Duodenal mucosa (tissue), 2 donors: ENCODE measurements at regions not wholly inside any gene's neighbourhood (a gene's known extent, or its start where the extent isn't known, plus 50 kb on each side); places are given as distances from the start of the nearest gene placed in this dataset.

Source experiments
- H3K27ac ChIP-seq: one replicate; pipeline ENCODE4 v1.7.0; 2013; ENCODE audit warnings: low read depth, low read length
- H3K27me3 ChIP-seq, 2 donors: one replicate each; pipeline ENCODE4 v1.7.0; 2013; ENCODE audit warnings: low read length in 2 of 2, control low read depth in 1 of 2; ENCODE audit not compliant: insufficient read depth in 2 of 2, control insufficient read depth in 1 of 2
- H3K36me3 ChIP-seq, 2 donors: one replicate each; pipeline ENCODE4 v1.7.0; 2013; ENCODE audit warnings: low read length in 2 of 2, control low read depth in 1 of 2; ENCODE audit not compliant: insufficient read depth in 2 of 2, control insufficient read depth in 1 of 2
- H3K4me1 ChIP-seq, 2 donors: one replicate each; pipeline ENCODE4 v1.7.0; 2013; ENCODE audit warnings: low read length in 2 of 2, control low read depth in 1 of 2; ENCODE audit not compliant: insufficient read depth in 2 of 2, control insufficient read depth in 1 of 2
- H3K4me3 ChIP-seq, 2 donors: one replicate each; pipeline ENCODE4 v1.7.0; 2013; ENCODE audit warnings: low read length in 2 of 2, low read depth in 1 of 2
- H3K9ac ChIP-seq, 2 donors: one replicate each; pipeline ENCODE4 v1.7.0; 2013; ENCODE audit warnings: low read length in 2 of 2, low read depth in 1 of 2
- H3K9me3 ChIP-seq, 2 donors: one replicate each; pipeline ENCODE4 v1.7.0; 2013; ENCODE audit warnings: low read length in 2 of 2, control low read depth in 1 of 2; ENCODE audit not compliant: control insufficient read depth in 1 of 2

DNA sequence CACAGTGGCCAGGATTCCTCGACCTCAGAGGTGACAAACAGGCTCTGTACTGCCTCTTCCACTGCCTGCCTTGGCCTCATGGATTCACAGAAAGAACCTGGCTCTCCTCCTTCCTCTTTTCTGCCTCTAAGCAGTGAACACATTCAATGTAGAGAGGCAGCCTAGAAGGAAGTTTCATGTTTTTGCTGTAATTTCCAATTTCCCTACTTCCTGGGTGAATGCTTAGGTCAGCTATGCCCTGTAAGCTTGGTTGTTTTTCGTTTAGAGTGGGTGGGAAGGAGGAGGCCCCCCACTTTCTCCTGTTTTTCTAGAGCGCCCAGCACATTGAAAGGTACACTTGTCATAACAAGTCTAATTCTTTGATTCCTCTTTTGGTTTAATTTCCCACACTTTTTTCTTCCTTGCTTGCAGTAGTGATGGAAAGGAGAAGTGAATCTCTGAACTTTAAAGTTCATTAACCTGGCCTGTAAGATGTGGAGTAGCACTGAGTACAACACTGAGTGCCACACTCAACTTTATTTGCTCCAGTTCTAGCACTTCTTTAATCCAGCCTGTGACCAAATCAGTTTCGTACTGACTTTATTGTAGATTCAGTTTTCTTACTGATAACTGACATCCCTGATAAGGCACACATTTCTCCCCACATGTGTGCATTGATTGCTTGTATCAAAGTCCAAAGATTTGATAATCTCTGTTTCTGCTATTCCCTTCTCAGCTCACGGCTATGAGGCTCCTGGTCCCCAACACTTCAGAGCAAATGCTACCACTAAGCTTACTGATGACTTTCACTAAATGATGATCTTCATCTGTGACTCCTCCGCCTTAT, 100.0 kb upstream of the MAN1A1 start:
- H3K4me1 ChIP-seq: peaks cover 32 to 48% of the 10 kb centered on the region in 2 donors
- H3K27ac ChIP-seq: no peak overlapping the region
- H3K27me3 ChIP-seq: no peaks in the 10 kb centered on the region
- H3K4me3 ChIP-seq: no peak overlapping the region
- no peaks in the 10 kb centered on the region for H3K9me3 ChIP-seq
- no peaks in the 10 kb centered on the region for H3K36me3 ChIP-seq
- no peak overlapping the region for H3K9ac ChIP-seq

DNA sequence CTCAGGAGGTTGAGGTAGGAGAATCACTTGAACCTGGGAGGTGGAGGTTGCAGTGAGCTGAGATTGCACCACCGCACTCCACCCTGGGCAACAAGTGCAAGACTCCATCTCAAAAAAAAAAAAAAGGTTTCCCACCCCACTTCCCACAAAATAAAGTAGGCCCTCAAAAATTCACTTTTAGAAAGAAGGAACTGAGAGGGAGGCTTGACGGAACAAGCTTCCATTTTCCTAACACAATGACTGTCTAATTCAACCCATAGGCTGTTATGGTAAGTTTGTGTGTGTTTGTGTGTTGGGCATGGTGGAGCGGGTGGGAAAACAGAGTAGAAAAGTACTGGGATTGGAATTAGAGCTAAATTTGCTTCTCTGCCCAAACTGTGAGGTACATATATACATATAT, 98.4 kb upstream of the MAN1A1 start:
- no peaks in the 10 kb centered on the region for H3K9me3 ChIP-seq
- H3K36me3 ChIP-seq: no peaks in the 10 kb centered on the region
- no peak overlapping the region for H3K4me3 ChIP-seq
- no peak overlapping the region for H3K9ac ChIP-seq
- H3K27me3 ChIP-seq: no peaks in the 10 kb centered on the region
- H3K4me1 ChIP-seq: peaks cover 32 to 48% of the 10 kb centered on the region in 2 donors
- H3K27ac ChIP-seq: no peak overlapping the region

DNA sequence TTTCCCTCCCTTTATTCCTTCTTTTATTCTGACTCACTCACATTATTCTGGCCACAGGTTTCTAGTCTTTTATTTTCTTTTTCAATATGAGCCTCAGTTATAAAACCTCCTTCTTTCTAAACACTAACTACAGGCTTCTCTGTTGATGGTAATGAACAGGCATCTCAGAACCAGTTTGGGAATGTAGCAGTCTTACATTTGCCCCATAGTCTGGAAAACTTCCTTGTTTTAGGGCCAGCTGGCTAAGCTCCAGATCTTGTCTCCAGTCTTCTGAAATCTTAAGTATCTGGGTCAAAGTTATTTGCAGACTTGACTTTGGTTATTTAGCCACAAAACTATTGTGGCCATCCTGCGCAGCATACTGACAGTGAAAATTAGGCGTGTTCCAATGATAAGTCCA, 97.0 kb upstream of the MAN1A1 start:
- no peaks in the 10 kb centered on the region for H3K9me3 ChIP-seq
- no peaks in the 10 kb centered on the region for H3K27me3 ChIP-seq
- H3K4me3 ChIP-seq: peak overlapping the region in 1 of 2 donors; percentile 9
- peaks cover 32 to 48% of the 10 kb centered on the region in 2 donors for H3K4me1 ChIP-seq
- no peak overlapping the region for H3K9ac ChIP-seq
- no peaks in the 10 kb centered on the region for H3K36me3 ChIP-seq
- H3K27ac ChIP-seq: no peak overlapping the region

DNA sequence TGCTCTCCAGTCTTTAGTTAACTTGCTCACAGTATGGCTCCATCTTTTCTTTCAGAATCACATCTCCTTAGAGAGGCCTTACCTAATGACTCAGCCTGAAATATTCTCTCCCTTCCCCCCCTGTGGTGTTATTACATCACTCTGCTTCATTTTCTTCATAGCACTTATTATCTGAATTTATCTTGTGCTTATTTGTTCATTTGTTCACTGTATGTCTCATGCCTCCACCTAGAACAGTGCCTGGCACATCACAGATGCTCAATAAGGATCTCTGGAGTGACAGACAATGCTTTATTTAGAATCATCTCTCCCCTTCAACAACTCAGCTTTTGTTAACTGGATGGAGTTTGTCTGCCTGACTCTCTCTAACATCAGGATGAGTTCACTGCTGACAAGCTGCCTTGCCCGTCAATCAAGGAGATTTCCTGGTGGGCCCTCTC, 96.6 kb upstream of the MAN1A1 start:
- H3K4me3 ChIP-seq: peak overlapping the region in 1 of 2 donors; percentile 9
- H3K9ac ChIP-seq: no peak overlapping the region
- H3K4me1 ChIP-seq: peaks cover 32 to 48% of the 10 kb centered on the region in 2 donors
- no peaks in the 10 kb centered on the region for H3K27me3 ChIP-seq
- H3K9me3 ChIP-seq: no peaks in the 10 kb centered on the region
- H3K27ac ChIP-seq: no peak overlapping the region
- no peaks in the 10 kb centered on the region for H3K36me3 ChIP-seq

DNA sequence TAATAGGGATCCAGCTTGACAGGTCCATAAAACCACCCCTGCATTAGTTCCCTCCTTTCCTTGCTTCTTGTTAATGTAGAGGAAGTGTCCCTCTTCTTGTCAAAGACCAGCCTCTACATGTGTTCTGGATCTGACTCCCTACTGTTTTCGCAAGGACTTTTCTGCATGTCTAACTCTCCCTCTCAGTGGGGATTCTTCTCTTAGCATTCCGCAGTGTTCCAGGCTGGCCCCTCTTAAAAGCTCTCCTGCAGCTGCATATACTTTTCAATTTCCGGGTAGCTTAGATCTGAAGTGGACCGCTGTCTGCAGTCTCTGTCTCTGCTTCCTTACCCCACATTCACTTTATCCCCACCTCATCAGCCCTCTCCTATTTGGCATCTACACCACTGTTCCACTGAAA, 96.1 kb upstream of the MAN1A1 start:
- Histone ChIP-seq H3K27ac (no peak overlapping the region), H3K36me3 (no peaks in the 10 kb centered on the region), H3K9ac (no peak overlapping the region), H3K9me3 (no peaks in the 10 kb centered on the region), H3K27me3 (no peaks in the 10 kb centered on the region), H3K4me3 (no peak overlapping the region), H3K4me1 (peaks cover 32 to 44% of the 10 kb centered on the region in 2 donors)

DNA sequence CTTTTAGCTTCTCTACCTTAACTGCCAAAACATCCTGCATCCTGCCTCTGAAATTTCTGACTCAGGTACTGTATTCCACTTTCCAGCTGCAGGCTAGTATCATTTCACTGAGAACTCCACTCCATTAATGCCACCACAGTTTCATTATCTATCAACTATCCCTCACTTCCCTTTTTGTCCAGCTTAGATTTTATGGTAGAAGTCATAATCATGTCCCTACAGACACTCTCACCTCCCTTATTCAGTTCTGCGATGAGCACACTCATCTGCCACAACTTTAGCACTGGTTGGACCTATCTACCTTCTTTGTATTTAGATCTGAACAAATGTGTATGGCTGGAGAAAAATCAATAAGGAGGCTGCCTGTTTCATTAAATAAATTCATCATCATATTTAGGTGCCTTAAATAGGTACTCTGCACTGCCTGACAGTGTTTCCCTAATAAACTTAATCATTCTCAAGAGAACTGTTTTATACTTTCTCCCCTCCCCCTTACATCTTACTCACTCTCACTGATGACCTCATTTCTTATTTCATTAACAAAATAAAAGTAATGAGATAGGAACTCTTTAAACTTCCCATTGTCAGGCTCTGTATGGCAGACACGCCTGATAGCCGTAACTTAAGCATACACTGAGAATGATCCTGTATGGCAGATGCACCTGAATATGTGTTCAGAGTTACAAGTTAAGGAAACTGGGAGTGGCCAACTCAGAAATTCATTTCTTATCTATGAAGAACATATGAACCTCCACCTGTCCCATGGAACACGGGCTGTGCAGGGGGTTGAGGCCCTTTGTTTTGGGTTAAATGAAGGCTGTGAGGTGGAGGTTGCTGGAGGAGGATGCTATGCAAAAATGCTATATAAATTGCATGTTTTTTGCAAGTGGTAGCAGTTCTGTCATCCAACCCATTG, 95.3 kb upstream of the MAN1A1 start:
- Histone ChIP-seq H3K9me3 (no peaks in the 10 kb centered on the region), H3K27me3 (no peaks in the 10 kb centered on the region), H3K4me3 (no peak overlapping the region), H3K36me3 (no peaks in the 10 kb centered on the region), H3K27ac (no peak overlapping the region), H3K9ac (no peak overlapping the region), H3K4me1 (peaks cover 30 to 36% of the 10 kb centered on the region in 2 donors)

DNA sequence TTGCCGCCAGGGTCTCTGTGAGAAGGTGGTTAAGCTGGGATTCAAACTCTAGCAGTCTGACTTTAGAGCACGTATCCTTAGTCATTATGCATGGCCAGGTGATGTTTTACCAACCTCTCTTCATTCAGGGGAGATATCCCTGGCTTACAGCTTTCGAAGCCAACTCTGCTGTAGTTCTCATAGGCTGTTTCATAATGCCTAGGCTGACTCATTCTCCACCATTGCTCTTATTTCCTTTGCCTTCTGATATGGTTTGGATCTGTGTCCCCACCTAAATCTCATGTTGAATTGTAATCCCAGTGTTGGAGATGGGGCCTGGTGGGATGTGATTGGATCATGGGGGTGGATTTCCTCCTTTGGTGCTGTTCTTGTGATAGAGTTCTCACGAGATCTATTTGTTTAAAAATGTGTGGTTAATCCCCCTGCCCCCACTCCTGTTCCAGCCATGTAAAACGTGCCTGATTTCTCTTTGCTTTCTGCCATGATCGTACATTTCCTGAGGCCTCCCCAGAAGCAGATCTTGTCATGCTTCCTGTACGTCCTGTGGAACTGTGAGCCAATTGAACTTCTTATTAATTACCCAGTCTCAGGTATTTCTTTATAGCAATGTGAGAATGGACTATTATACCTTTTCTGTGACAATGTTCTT, 94.6 kb upstream of the MAN1A1 start:
- Histone ChIP-seq H3K9me3 (no peaks in the 10 kb centered on the region), H3K27ac (no peak overlapping the region), H3K4me1 (peaks cover 22 to 29% of the 10 kb centered on the region in 2 donors), H3K4me3 (no peak overlapping the region), H3K36me3 (no peaks in the 10 kb centered on the region), H3K27me3 (no peaks in the 10 kb centered on the region), H3K9ac (no peak overlapping the region)

DNA sequence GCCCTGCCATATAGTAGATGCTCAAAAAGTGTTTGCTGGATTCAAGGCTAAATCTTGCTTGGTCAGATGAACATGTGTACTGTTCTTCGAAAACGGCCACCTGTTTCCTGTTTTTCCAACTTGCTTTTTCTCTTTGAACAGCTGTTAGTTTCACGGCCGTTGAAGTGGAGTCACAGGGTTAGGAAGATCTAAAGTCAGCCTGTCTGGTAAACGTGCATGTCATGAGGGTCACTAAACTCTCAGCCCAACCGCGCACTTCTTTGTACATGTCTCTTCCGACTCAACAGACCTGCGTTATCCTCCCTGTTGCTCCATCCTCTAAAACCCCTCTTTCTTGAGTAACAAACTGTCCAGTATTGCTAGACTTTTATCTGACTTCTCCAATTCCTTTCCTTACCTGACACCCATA, 93.2 kb upstream of the MAN1A1 start:
- Histone ChIP-seq H3K4me3 (no peak overlapping the region), H3K4me1 (peaks cover 19 to 26% of the 10 kb centered on the region in 2 donors), H3K9me3 (no peaks in the 10 kb centered on the region), H3K9ac (no peak overlapping the region), H3K27me3 (no peaks in the 10 kb centered on the region), H3K27ac (no peak overlapping the region), H3K36me3 (no peaks in the 10 kb centered on the region)

DNA sequence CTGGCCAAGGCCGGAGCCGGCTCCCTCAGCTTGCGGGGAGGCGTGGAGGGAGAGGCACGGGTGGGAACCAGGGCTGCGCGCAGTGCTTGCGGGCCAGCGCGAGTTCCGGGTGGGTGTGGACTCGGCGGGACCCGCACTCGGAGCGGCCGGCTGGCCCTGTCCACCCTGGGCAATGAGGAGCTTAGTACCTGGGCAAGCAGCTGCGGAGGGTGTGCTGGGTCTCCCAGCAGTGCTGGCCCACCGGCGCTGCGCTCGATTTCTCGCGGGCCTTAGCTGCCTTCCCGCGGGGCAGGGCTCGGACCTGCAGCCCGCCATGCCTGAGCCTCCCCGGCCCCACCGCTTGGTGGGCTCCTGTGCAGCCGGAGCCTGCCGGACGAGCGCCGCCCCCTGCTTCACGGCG, 91.4 kb upstream of the MAN1A1 start:
- no peaks in the 10 kb centered on the region for H3K36me3 ChIP-seq
- H3K27ac ChIP-seq: no peak overlapping the region
- no peaks in the 10 kb centered on the region for H3K9me3 ChIP-seq
- H3K27me3 ChIP-seq: no peaks in the 10 kb centered on the region
- H3K4me1 ChIP-seq: peaks cover 10 to 15% of the 10 kb centered on the region in 2 donors
- no peak overlapping the region for H3K4me3 ChIP-seq
- H3K9ac ChIP-seq: no peak overlapping the region

DNA sequence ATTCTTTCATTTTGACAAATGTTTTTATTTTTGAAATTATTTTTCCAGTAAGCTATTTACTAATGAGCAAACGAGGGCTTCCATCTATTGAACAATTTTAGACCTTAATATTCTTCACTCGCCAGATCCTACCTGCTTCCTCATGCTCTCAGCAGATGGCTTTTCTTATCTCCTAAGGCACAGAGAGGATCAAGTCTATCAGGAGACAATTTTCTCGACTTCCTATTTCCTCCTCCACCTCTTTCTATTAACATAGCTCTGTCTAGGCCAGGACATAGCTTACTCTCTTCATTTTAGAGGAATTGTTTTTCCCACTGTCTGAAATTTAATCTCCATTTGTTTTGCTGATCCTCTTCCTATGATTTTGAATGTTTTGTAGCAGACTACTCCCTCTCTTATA, 87.0 kb upstream of the MAN1A1 start:
- H3K9me3 ChIP-seq: no peaks in the 10 kb centered on the region
- H3K27me3 ChIP-seq: no peaks in the 10 kb centered on the region
- no peak overlapping the region for H3K27ac ChIP-seq
- no peaks in the 10 kb centered on the region for H3K36me3 ChIP-seq
- H3K4me3 ChIP-seq: no peak overlapping the region
- no peak overlapping the region for H3K9ac ChIP-seq
- peaks cover 4 to 5% of the 10 kb centered on the region in 2 donors for H3K4me1 ChIP-seq
